Fibroblast of peridontal ligament (primary cell): ENCODE measurements at regions not wholly inside any gene's neighbourhood (a gene's known extent, or its start where the extent isn't known, plus 50 kb on each side); places are given as distances from the start of the nearest gene placed in this dataset.

Source experiments
- DNase-seq: peaks from one replicate; pipeline ENCODE4 v3.0.0-alpha.2; 2010; ENCODE audit errors: extremely low read depth

- DNase-seq = no peak
Measured at GRCh38 chr7:13035233-13035632, 347.8 kb downstream of the ARL4A start.

DNA sequence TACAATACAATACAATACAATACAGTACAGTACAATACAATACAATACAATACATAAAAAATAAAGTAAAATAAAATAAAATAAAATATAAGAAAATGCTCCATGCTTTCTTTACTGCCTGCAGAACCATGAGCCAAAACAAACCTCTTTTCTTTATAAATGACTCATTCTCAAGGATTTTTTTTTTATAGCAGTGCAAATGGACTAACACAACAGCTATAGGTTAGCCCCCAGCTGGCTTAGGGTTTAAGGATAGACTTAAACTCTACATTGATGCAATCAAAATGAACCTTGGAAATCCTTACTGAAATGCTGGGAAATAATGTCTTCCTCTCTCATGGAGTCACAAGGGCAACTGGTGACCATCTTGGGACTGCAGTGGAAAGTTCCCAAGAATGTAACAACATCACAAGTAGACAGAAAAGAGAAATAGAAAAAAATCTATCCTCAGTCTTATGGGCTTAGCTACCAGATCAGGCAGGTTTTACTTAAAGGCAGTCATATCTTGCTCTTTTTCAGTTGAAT is 348.9 kb downstream of the ARL4A start:
- no peak for DNase-seq

DNA sequence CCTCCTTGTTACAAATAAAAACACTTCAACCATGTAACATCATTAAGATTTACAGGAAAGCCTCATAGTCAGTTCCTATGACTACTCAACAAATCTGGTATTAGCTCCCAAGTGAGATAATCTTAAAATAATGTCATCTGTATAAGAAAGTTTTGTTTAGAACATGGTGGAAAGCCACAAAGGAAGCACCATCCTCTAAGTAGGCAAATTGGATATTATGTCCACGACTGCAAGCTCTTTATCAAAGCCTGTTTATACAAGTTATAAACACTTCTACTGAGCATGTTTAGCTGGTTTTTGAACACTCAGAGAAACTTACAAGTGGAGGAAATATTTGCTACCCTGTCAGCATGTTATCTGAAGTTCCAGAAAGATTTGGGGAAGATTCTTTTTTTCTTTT is 349.8 kb downstream of the ARL4A start:
- peak; percentile 18 for DNase-seq

DNA sequence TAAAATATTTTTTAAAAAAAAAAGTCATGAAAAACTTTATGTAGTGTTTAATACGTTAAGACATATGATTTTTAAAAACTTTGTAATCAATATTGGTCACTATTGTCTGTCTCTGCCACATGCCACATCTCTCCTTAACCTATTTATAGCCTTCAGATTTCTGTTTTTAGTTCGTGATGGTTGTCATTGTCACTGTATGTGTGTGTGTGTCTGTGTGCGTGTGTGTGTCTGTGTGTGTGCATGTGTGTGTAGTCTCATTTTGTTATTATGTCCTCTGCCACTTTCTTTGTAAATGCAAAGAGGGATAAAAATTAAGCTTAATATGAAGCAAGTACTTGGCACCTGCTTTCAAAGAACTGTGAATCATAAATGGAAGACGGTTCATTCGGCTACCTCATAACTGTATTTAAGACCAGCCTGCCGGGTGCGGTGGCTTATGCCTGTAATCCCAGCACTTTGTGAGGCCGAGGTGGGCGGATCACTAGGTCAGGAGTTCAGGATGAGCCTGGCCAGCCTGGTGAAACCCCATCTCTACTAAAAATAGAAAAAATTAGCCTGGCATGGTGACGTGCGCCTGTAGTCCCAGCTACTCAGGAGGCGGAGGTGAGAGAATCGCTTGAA is 354.0 kb downstream of the ARL4A start:
- no peak for DNase-seq

DNA sequence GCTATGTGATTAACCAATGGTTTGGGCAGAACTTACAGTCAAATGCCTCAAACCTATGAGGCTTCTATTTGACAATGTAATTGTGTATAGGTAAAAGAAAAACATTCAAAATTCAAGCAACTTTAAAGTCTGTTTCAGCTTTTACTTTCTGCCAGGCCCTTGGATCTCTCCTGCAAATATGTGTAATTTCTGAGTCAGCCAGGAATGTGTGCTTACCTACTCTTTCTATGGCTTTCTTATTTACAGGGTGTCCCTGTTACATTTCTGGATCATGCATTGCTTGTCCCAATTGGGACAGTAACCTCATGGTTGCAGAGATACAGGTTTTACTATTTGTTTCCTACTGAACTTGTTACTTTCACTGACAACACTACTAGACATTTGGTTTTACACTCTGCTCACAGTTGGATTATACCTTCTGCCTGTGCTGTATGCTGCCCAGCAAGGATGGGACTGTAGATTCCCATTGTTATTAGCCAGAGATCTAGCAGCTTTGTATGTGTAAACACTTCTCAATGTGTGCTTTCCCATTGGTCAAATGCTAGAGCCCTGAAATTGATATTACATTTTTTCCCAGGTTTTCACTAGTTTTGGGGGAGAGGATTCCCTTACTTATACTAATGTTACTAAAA is 355.3 kb downstream of the ARL4A start:
- DNase-seq = no peak

DNA sequence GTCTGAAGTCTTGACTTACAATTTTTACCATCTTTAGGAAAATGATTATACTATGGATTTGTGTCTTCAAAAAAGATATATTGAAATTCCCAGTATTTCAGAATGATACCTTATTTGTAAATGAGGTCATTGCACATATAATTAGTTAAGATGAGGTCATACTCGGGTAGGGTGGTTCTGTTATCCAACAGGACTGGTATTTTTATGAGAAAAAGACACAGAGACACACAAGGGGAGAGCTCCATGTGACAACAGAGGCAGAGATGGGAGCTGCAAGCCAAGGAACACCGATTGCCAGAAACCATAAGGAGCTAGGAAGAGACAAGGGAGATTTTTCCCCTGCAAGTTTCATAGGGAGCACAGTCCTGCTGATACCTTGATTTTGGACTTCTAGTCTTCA is 356.9 kb downstream of the ARL4A start:
- no peak for DNase-seq

DNA sequence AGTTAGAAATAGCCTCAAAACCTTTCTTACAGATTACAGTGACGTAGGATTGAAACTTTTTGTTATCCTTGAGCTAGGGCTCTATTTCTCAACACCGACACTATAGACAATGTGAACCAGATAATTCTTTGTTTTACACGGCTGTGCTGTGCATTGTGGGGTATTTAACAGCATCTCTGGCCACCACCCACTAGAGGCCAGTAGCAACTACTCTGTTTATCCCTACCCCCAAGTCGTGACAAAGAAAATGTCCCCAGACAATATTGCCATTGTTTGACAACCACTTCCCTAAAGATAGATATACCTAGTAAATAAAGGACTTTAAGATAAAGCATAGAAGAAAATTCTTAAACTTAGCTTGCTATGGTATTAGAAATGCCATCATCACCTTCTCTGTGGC is 359.6 kb downstream of the ARL4A start:
- no peak for DNase-seq

- no peak for DNase-seq
Measured at GRCh38 chr7:13049946-13050345, 362.5 kb downstream of the ARL4A start.

- peak; percentile 70 for DNase-seq
Measured at GRCh38 chr7:13050703-13051102, 363.3 kb downstream of the ARL4A start.

DNA sequence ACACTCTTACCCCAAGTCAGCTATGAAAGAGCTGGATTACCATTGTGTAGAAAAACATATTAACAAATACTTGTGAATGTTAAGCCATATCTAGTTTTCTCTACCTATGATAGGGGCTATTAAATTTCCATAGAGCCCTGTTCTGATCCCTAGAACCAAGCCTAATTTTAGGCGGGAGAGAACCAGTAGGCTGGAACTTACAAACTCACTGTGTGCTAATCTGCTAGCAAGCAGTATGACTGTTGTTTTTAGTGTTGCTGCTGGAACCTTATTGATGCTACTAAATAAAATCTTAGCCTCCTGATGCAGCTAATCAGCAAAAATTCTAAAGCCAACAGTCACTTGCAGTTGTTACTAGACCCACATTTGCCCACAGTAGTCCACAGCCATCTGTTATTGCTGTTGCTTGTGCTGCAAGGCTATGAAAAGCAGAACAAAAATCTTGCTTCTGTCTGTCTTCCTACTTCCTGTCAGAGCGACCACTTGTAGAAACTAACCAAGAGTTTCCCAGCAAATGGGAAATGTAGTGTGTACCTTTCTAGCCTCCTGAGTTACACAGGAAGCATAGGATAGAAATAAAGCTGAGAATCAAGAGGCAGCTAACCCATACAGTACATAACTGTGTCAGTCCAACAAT is 368.4 kb downstream of the ARL4A start:
- no peak for DNase-seq

- no peak for DNase-seq
Measured at GRCh38 chr7:13057462-13058200, 370.2 kb downstream of the ARL4A start.

- DNase-seq = no peak
Measured at GRCh38 chr7:13060173-13060572, 372.7 kb downstream of the ARL4A start.

GRCh38 chr7:13061115-13061514 is 373.7 kb downstream of the ARL4A start:
- DNase-seq = no peak

- no peak for DNase-seq
Measured at GRCh38 chr7:13062631-13063030, 375.2 kb downstream of the ARL4A start.

GRCh38 chr7:13067036-13067435 is 379.6 kb downstream of the ARL4A start:
- no peak for DNase-seq

DNA sequence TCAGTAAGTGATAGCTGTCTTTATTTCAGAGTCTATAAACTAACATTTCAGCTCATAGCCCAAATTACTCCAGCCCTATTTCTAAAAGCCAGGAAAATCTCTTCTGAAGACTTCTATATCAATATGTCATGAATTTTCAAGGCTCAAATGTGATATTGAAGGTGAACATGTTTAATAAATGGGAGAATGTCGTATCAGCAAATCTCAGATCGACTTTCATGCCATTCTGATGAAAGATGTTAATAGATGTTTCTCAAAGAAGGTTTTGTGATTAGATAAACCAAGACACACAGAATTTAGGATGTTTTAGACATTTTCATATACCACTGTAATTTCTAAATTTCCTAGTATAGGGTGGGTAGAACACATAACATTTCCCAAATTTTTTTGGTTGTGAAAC is 380.6 kb downstream of the ARL4A start:
- DNase-seq = no peak

DNA sequence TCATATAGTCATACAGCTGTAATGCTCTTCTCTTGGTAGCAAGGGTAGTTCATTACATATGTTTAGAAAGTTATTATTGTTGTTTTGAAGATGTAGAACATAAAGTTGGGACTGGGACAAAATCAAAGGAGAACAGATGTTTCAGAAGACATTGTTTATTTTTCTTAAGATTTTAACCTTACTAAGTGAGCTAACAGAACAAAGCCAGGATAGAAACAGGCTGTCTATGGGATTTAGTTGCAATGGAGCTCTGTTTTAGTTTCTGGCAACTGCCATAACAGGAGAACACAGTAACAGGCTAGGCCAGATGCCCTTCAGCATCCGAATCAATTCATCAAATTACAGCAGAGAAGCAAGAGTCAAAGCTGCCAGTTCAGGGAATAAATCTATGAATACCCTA is 382.4 kb downstream of the ARL4A start:
- DNase-seq = peak; percentile 32

GRCh38 chr7:13072014-13072413 is 384.6 kb downstream of the ARL4A start:
- peak; percentile 49 for DNase-seq

- no peak for DNase-seq
Measured at GRCh38 chr7:13077466-13077865, 390.0 kb downstream of the ARL4A start.

DNA sequence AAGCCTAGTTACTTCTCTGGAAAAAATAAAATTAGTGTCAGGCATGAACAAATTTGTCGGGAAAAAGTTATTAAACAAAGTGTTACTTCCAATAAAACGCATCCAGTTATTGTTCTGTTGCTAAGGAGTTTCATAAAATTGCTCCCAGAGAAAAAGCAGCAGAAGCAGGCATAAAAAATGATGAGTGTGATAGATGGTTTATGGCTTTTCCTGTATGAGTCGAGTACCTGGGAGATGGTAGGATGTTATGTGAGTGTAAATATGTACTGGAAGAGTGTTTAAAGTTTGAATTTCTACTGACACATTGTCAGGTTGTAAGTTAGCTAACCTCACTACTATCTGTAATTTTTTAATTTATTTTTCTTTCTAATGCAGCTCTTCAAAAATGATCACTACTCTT is 390.7 kb downstream of the ARL4A start:
- DNase-seq = no peak

DNA sequence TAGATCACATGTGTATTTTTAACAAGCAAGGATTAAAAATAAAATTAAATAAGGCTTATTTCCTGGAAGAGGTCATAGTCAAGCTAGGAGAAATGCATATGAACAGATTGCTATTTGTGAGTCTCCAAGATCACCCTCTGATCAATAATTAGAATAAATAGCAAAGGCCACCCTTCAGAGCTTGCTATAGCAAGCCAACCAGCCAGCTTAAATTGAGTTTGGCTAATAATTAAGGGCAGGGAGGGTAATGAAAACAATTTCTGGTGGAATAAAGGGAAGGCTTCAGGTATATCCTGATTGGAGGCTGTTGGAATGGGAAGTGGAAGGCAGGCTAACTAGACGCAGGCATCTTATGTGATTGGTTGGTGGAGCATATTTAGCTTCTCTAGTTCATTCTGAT is 403.5 kb downstream of the ARL4A start:
- DNase-seq = no peak

- DNase-seq = no peak
Measured at GRCh38 chr7:13091974-13092707, 404.7 kb downstream of the ARL4A start.
